ENCODE measurements at regions not wholly inside any gene's neighbourhood (a gene's known extent, or its start where the extent isn't known, plus 50 kb on each side); places are given as distances from the start of the nearest gene placed in this dataset.

DNA sequence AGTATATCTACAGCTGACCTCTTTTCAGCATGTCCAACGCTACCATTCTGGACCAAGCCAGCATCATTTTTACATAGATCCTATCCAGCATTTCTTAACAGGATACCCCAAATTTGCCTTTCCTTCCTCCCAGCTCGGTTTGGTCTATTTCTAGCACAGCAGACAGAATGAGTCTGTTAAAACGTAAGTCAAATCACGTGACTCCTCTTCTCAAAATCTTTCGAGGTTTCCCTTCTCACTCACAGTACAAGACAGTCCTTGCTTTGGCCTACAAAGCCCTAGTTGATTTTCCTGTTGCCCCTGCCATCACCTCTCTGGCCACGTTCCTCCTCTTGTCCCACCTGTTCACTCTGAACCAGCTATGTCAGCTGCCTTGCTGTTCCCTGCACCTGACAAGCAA lies 711.7 kb downstream of the SORCS3 start:
- Mint-ChIP-seq H3K4me1 (ENCODE audit: low read depth) (no peaks in the 10 kb centered on the region), H3K36me3 (ENCODE audit: low read depth) (no peaks in the 10 kb centered on the region), H3K4me3 (no peak overlapping the region), H3K27me3 (no peaks in the 10 kb centered on the region), H3K9me3 (no peaks in the 10 kb centered on the region), H3K27ac (no peak overlapping the region)
- intact Hi-C loops (cut with micrococcal nuclease): no loop called here
- no peak for ATAC-seq
- ChIA-PET CTCF (no interaction called here), POLR2A (no interaction called here)
- no peak for DNase-seq
- TF ChIP-seq, protein P1, sequence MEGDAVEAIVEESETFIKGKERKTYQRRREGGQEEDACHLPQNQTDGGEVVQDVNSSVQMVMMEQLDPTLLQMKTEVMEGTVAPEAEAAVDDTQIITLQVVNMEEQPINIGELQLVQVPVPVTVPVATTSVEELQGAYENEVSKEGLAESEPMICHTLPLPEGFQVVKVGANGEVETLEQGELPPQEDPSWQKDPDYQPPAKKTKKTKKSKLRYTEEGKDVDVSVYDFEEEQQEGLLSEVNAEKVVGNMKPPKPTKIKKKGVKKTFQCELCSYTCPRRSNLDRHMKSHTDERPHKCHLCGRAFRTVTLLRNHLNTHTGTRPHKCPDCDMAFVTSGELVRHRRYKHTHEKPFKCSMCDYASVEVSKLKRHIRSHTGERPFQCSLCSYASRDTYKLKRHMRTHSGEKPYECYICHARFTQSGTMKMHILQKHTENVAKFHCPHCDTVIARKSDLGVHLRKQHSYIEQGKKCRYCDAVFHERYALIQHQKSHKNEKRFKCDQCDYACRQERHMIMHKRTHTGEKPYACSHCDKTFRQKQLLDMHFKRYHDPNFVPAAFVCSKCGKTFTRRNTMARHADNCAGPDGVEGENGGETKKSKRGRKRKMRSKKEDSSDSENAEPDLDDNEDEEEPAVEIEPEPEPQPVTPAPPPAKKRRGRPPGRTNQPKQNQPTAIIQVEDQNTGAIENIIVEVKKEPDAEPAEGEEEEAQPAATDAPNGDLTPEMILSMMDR (IDR thresholded peaks at IDR 0.05): no peak

DNA sequence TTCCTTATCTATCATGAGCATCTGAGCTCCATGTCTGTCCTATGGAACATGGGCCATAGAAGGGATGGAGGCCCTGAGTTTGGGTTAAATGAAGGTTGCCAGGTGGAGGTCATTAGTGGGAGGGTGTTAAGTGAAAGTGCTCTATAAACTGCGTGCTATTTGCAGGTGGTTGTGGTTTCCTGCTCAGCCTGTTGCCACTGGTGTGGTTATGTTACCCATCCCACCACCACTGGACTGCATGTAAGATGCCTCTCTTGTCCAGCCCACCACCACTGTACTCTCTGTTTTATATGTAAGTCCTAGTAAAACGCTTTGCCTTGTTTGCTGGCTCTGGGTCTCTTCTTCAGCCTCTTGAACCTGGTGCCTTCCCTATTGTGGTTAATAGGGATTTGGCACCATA lies 711.2 kb downstream of the SORCS3 start:
- intact Hi-C loops (cut with micrococcal nuclease): no loop called here
- no peak for DNase-seq
- TF ChIP-seq, protein P1 (IDR thresholded peaks at IDR 0.05): no peak
- no peaks in the 10 kb centered on the region for H3K27me3 Mint-ChIP-seq
- H3K36me3 Mint-ChIP-seq (ENCODE audit: low read depth): no peaks in the 10 kb centered on the region
- POLR2A ChIA-PET: no interaction called here
- ATAC-seq: no peak
- H3K4me1 Mint-ChIP-seq (ENCODE audit: low read depth): no peaks in the 10 kb centered on the region
- H3K9me3 Mint-ChIP-seq: no peaks in the 10 kb centered on the region
- CTCF ChIA-PET: no interaction called here
- H3K27ac Mint-ChIP-seq: no peak overlapping the region
- H3K4me3 Mint-ChIP-seq: no peak overlapping the region

DNA sequence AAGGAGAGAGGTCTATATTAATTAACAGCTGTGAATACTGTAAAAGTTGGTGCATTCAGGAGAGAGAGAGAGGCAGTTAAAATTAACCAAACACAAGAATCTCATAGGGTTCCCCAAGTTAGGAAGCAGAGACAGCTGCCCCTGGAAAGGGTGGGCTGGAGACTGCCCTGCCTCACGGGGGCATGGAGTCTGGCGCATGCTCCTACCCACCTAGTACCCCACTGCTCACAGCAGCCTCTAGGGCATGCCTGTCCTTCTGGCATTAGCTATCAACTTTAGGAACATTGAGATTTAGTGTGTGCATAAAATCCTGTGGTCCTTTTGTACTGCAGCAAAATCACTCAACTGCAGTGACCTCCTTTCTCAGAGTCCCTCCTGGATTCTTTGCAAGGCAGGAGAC lies 710.1 kb downstream of the SORCS3 start:
- ChIA-PET POLR2A (no interaction called here), CTCF (no interaction called here)
- DNase-seq (no peak), ATAC-seq (no peak)
- Mint-ChIP-seq H3K27ac (no peak overlapping the region), H3K4me3 (no peak overlapping the region), H3K36me3 (ENCODE audit: low read depth) (no peaks in the 10 kb centered on the region), H3K27me3 (no peaks in the 10 kb centered on the region), H3K4me1 (ENCODE audit: low read depth) (no peaks in the 10 kb centered on the region), H3K9me3 (no peaks in the 10 kb centered on the region)
- TF ChIP-seq, protein P1 (IDR thresholded peaks at IDR 0.05): no peak
- intact Hi-C loops (cut with micrococcal nuclease): no loop called here

DNA sequence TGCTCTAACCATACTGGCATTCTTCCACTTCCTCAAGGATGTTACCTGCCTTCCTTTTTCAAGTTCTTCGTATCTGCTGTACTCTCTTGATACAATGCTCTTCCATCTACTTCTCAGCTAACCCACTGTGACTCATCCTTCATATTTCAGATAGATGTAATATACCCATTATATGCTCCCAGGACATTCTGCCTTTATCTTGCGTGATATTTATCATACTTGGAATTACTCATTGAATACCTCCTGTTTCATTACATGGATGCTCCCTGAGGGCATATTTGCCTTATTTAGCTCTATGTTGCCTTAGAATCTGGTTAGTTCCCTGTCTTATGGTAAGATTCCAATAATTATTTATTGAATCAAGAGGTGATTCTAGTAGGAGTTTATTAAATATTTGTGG lies 706.4 kb downstream of the SORCS3 start:
- H3K9me3 Mint-ChIP-seq: no peaks in the 10 kb centered on the region
- no peaks in the 10 kb centered on the region for H3K27me3 Mint-ChIP-seq
- intact Hi-C loops (cut with micrococcal nuclease): no loop called here
- CTCF ChIA-PET: no interaction called here
- no peak overlapping the region for H3K27ac Mint-ChIP-seq
- ATAC-seq: no peak
- TF ChIP-seq, protein P1 (IDR thresholded peaks at IDR 0.05): no peak
- POLR2A ChIA-PET: interaction anchor here (0.6 kb wide), 1 partner anchor 491 kb away, joined by 4 read pairs; no protein-coding TSS in a partner anchor
- H3K36me3 Mint-ChIP-seq (ENCODE audit: low read depth): no peaks in the 10 kb centered on the region
- DNase-seq: no peak
- no peaks in the 10 kb centered on the region for H3K4me1 Mint-ChIP-seq (ENCODE audit: low read depth)
- H3K4me3 Mint-ChIP-seq: no peak overlapping the region

DNA sequence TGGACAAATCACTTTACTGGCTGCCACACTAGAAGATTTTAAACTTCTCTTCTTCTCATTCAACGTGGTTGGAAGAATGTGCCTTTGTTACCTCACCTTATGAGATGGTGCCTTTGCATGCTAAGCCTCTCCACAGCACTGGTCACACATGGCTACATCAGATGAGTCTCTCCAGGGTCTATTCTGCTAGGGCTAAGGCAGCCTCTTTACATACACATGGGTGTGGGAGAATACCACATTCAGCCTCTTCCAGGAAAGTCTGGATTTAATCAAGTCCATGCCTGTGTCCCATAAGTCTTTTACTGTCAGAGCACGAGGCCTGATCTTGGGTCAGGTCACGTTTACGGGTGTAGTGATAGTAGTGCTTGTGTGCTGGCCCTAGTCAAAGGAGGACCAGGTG lies 701.5 kb downstream of the SORCS3 start:
- DNase-seq: no peak
- intact Hi-C loops (cut with micrococcal nuclease): no loop called here

More for the DNA sequence above, 701.5 kb downstream of the SORCS3 start:
- Mint-ChIP-seq H3K4me1 (ENCODE audit: low read depth) (no peaks in the 10 kb centered on the region), H3K9me3 (no peaks in the 10 kb centered on the region), H3K4me3 (no peak overlapping the region), H3K27ac (no peak overlapping the region), H3K36me3 (ENCODE audit: low read depth) (no peaks in the 10 kb centered on the region), H3K27me3 (no peaks in the 10 kb centered on the region)
- ChIA-PET CTCF (no interaction called here), POLR2A (no interaction called here)
- TF ChIP-seq, protein P1 (IDR thresholded peaks at IDR 0.05): no peak
- ATAC-seq: no peak
